Caco-2 (cell line): ENCODE measurements at regions not wholly inside any gene's neighbourhood (a gene's known extent, or its start where the extent isn't known, plus 50 kb on each side); places are given as distances from the start of the nearest gene placed in this dataset.

Source experiments
- BruUV-seq: library from RNA; stranded (reverse); fragments of 400-500 nt; replicated peaks from 2 replicates; lab custom pipeline; 2021; lab: Mats Ljungman, UMichigan
- CTCF ChIA-PET: fragments of 300-600 bp; sonication (Branson Sonifier 250); formaldehyde crosslinking; loops from one replicate; lab custom pipeline; 2022; ENCODE audit warnings: antibody characterized with exemption; lab: Charles Lee
- POLR2A ChIA-PET: fragments of 300-600 bp; sonication (Branson Sonifier 250); formaldehyde crosslinking; loops from one replicate; lab custom pipeline; 2022; ENCODE audit warnings: antibody characterized with exemption; lab: Charles Lee
- DNase-seq, 2 experiments: peaks; one replicate each; pipeline versions ENCODE4 v3.0.0 to v3.0.0-alpha.2; 2020 to 2022
- H3K27me3 ChIP-seq: replicated peaks from 2 replicates; pipeline ENCODE4 v1.6.0; 2011; ENCODE audit warnings: low read length; ENCODE audit not compliant: control insufficient read depth, insufficient read depth
- H3K36me3 ChIP-seq: 2 replicates; pipeline ENCODE4 v1.5.1; 2011; ENCODE audit warnings: low read length; ENCODE audit not compliant: control insufficient read depth, insufficient read depth
- H3K4me1 ChIP-seq: fragments of 250-450 bp; sonication (Bioruptor Pico); 2 replicates; pipeline ENCODE4 v1.5.1; 2020; ENCODE audit warnings: mild to moderate bottlenecking
- H3K4me3 ChIP-seq: 2 replicates; pipeline ENCODE4 v1.5.1; 2011; ENCODE audit warnings: low read depth, mild to moderate bottlenecking, control low read depth, low read length
- H3K9me3 ChIP-seq: fragments of 250-450 bp; sonication (Bioruptor Pico); 2 replicates; pipeline ENCODE4 v1.5.1; 2020; ENCODE audit warnings: mild to moderate bottlenecking, moderate library complexity
- H3K27ac Mint-ChIP-seq: one replicate; pipeline ENCODE4 v1.8.0; 2022; ENCODE audit warnings: mixed read lengths; ENCODE audit not compliant: unreplicated experiment
- H3K27me3 Mint-ChIP-seq: one replicate; pipeline ENCODE4 v1.8.0; 2022; ENCODE audit warnings: mixed read lengths; ENCODE audit not compliant: insufficient read depth, unreplicated experiment
- H3K36me3 Mint-ChIP-seq: one replicate; pipeline ENCODE4 v1.8.0; 2022; ENCODE audit warnings: mild to moderate bottlenecking, mixed read lengths; ENCODE audit not compliant: insufficient read depth, unreplicated experiment
- H3K4me1 Mint-ChIP-seq: one replicate; pipeline ENCODE4 v1.8.0; 2022; ENCODE audit warnings: low read depth, mixed read lengths; ENCODE audit not compliant: unreplicated experiment
- H3K4me3 Mint-ChIP-seq: one replicate; pipeline ENCODE4 v1.8.0; 2022; ENCODE audit warnings: mild to moderate bottlenecking, moderate library complexity, mixed read lengths; ENCODE audit not compliant: unreplicated experiment
- H3K9me3 Mint-ChIP-seq: one replicate; pipeline ENCODE4 v1.8.0; 2022; ENCODE audit warnings: mixed read lengths; ENCODE audit not compliant: unreplicated experiment
- CTCF ChIP-seq, 2 experiments: fragments of 200-600 bp in 1 of 2; IDR thresholded peaks; 1 replicate in 1 of 2; 2 replicates in 1 of 2; pipeline versions ENCODE4 v1.5.1 to v1.8.0; 2011 to 2022; ENCODE audit warnings: antibody characterized with exemption in 1 of 2, control low read depth in 1 of 2, inconsistent platforms in 1 of 2, low read depth in 1 of 2, low read length in 1 of 2, mild to moderate bottlenecking in 1 of 2, moderate library complexity in 1 of 2; ENCODE audit not compliant: insufficient read depth in 1 of 2, severe bottlenecking in 1 of 2, unreplicated experiment in 1 of 2
- intact Hi-C: fragments of 100-400 bp; cut with micrococcal nuclease; formaldehyde crosslinking; loops from one replicate; pipeline ENCODE4 v1.10.0; 2022; ENCODE audit not compliant: unreplicated experiment

- no peaks in the 10 kb centered on the region for H3K27me3 ChIP-seq
- no peaks in the 10 kb centered on the region for H3K9me3 ChIP-seq
- Mint-ChIP-seq H3K9me3 (no peaks in the 10 kb centered on the region), H3K36me3 (no peaks in the 10 kb centered on the region), H3K27me3 (no peaks in the 10 kb centered on the region), H3K27ac (peak overlapping the region; percentile 82), H3K4me3 (no peak overlapping the region), H3K4me1 (peaks cover 23% of the 10 kb centered on the region)
- intact Hi-C loops: loop anchor here (5.0 to 10.0 kb wide), 6 partner anchors 110 to 1043 kb away; partner anchors contain the start of gene IRX3
- CTCF ChIA-PET: no interaction called here
- POLR2A ChIA-PET: interaction anchor here (1.5 kb wide), 1 partner anchor 113 kb away, joined by 5 read pairs; the partner anchor contains the start of gene IRX5
- no peaks in the 10 kb centered on the region for H3K36me3 ChIP-seq
- BruUV-seq: no TSS peak
- peak in 1 of 2 experiments; percentile 35 for DNase-seq
- peaks cover 20% of the 10 kb centered on the region for H3K4me1 ChIP-seq
- H3K4me3 ChIP-seq: no peak overlapping the region
- TF ChIP-seq CTCF (IDR thresholded peaks at IDR 0.05; ENCODE audit: insufficient read depth in 1 of 2, low read depth in 1 of 2, low read length in 1 of 2, severe bottlenecking in 1 of 2, unreplicated experiment in 1 of 2): peak; percentile 38 to 72
These were observed 113.2 kb upstream of the IRX5 start for GRCh38 chr16:54817432-54817831.

DNA sequence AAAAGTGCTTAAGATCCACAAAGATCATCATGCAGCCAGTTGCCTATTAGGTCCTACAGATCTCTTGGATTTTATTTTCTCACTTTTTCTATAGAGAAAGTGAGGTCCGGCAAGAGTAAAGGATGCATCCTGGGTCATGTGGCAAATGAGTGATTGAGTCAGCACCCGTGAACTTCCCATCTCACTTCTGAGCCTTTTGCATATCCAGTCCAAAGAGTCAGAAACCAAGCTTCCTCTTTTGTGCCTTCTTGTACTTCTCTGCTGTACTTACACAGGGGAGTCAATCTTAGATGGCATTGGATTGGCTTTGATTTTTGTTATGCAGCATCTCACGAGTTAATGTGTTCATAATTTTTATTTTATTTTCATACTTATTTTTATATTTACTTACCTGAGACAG is 114.2 kb upstream of the IRX5 start:
- H3K4me1 ChIP-seq: peaks cover 21% of the 10 kb centered on the region

DNA sequence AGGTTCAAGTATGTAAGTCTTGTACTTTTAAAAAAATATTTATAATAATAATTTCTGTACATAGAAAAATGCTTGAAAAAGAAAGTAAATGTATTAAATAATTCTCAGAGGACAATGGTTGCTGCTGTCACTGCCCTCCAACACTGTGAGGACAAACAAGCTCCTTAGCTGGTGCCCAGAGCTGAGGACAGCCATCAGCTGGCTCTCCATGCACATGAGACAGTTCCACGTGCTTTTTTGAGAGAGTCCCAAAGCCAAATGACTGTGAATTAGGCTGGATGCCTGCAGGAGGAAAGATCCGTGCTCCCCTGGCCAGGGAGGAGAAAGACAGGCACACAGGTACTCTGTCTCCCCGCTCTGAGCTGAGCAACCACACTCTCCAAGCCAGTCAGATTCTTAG is 115.5 kb upstream of the IRX5 start:
- Histone ChIP-seq H3K4me3 (no peak overlapping the region), H3K9me3 (no peaks in the 10 kb centered on the region), H3K4me1 (peaks cover 21% of the 10 kb centered on the region), H3K27me3 (no peaks in the 10 kb centered on the region), H3K36me3 (no peaks in the 10 kb centered on the region)
- Mint-ChIP-seq H3K27me3 (no peaks in the 10 kb centered on the region), H3K4me3 (no peak overlapping the region), H3K27ac (no peak overlapping the region), H3K9me3 (no peaks in the 10 kb centered on the region), H3K36me3 (no peaks in the 10 kb centered on the region), H3K4me1 (peaks cover 23% of the 10 kb centered on the region)
- intact Hi-C loops: loop anchor here (5.0 to 10.0 kb wide), 6 partner anchors 112 to 1040 kb away; partner anchors contain the start of gene IRX3
- no TSS peak for BruUV-seq
- TF ChIP-seq CTCF (IDR thresholded peaks at IDR 0.05; ENCODE audit: insufficient read depth in 1 of 2, low read depth in 1 of 2, low read length in 1 of 2, severe bottlenecking in 1 of 2, unreplicated experiment in 1 of 2): no peak
- ChIA-PET POLR2A (no interaction called here), CTCF (interaction anchor here (1.1 kb wide), 1 partner anchor 114 kb away, joined by 3 read pairs; no protein-coding TSS in a partner anchor)
- DNase-seq: no peak

More for the DNA sequence above, 114.2 kb upstream of the IRX5 start:
- H3K4me1 Mint-ChIP-seq: peaks cover 23% of the 10 kb centered on the region
- no peaks in the 10 kb centered on the region for H3K9me3 ChIP-seq
- no peaks in the 10 kb centered on the region for H3K27me3 ChIP-seq
- intact Hi-C loops: loop anchor here (5.0 to 10.0 kb wide), 6 partner anchors 111 to 1042 kb away; partner anchors contain the start of gene IRX3
- H3K4me3 Mint-ChIP-seq: no peak overlapping the region
- no peak for TF ChIP-seq CTCF (IDR thresholded peaks at IDR 0.05; ENCODE audit: insufficient read depth in 1 of 2, low read depth in 1 of 2, low read length in 1 of 2, severe bottlenecking in 1 of 2, unreplicated experiment in 1 of 2)
- no TSS peak for BruUV-seq
- no peak for DNase-seq
- ChIA-PET CTCF (no interaction called here), POLR2A (no interaction called here)
- H3K27me3 Mint-ChIP-seq: no peaks in the 10 kb centered on the region
- no peaks in the 10 kb centered on the region for H3K36me3 ChIP-seq
- no peaks in the 10 kb centered on the region for H3K36me3 Mint-ChIP-seq
- H3K4me3 ChIP-seq: no peak overlapping the region
- no peak overlapping the region for H3K27ac Mint-ChIP-seq
- H3K9me3 Mint-ChIP-seq: no peaks in the 10 kb centered on the region
